HepG2 (cell line): ENCODE measurements at regions not wholly inside any gene's neighbourhood (a gene's known extent, or its start where the extent isn't known, plus 50 kb on each side); places are given as distances from the start of the nearest gene placed in this dataset.

Source experiments
- FOXP4 ChIP-seq: sonication (generic); formaldehyde crosslinking; IDR thresholded peaks from 2 replicates; pipeline ENCODE4 v1.4.0; 2020; ENCODE audit warnings: missing genetic modification reagents
- NCOR1 ChIP-seq: fragments of 200-600 bp; sonication (generic); IDR thresholded peaks from 2 replicates; pipeline ENCODE4 v1.7.0; 2017; ENCODE audit warnings: antibody characterized with exemption, low read length, borderline replicate concordance
- ONECUT2 ChIP-seq: sonication (generic); formaldehyde crosslinking; IDR thresholded peaks from 2 replicates; pipeline ENCODE4 v1.4.0; 2020; ENCODE audit warnings: missing genetic modification reagents
- PATZ1 ChIP-seq: sonication (generic); formaldehyde crosslinking; IDR thresholded peaks from 2 replicates; pipeline ENCODE4 v1.4.0; 2020; ENCODE audit warnings: missing genetic modification reagents
- PBX2 ChIP-seq: IDR thresholded peaks from 2 replicates; pipeline ENCODE4 v1.6.1; 2016; ENCODE audit warnings: control low read depth
- SOX13 ChIP-seq, 3 experiments: fragments of 450-650 bp in 1 of 3; sonication (generic) in 1 of 3; formaldehyde crosslinking in 1 of 3; IDR thresholded peaks in 2 of 3; conservative IDR thresholded peaks in 1 of 3; 2 replicates each; pipeline versions ENCODE4 v1.5.0 to v1.6.1; 2016 to 2020; ENCODE audit warnings: antibody characterized with exemption in 1 of 3, mild to moderate bottlenecking in 1 of 3, missing compliant biosample characterization in 1 of 3, missing genetic modification reagents in 1 of 3, moderate library complexity in 1 of 3
- ZNF362 ChIP-seq: sonication (generic); formaldehyde crosslinking; IDR thresholded peaks from 2 replicates; pipeline ENCODE4 v1.4.0; 2020; ENCODE audit warnings: missing genetic modification reagents, mild to moderate bottlenecking, borderline replicate concordance
- ZNF609 ChIP-seq: sonication (generic); formaldehyde crosslinking; IDR thresholded peaks from 2 replicates; pipeline ENCODE4 v1.4.0; 2020; ENCODE audit warnings: mild to moderate bottlenecking, missing genetic modification reagents, borderline replicate concordance
- ZNF772 ChIP-seq: sonication (generic); formaldehyde crosslinking; IDR thresholded peaks from 2 replicates; pipeline ENCODE4 v1.5.0; 2020; ENCODE audit warnings: mild to moderate bottlenecking, missing genetic modification reagents

- TF ChIP-seq ZNF772 (CRISPR knock-in tag) (no peak), PATZ1 (0 out of 2 replicates have a peak, but pooled peaks have one; percentile 9), ZNF609 (CRISPR knock-in tag) (peak; percentile 64; the same call in 1 of the 2 replicates), ZNF362 (no peak; the same call in 1 of the 2 replicates), PBX2 (CRISPR knock-in tag) (0 out of 2 replicates have a peak, but pooled peaks have one; percentile 43), FOXP4 (CRISPR knock-in tag) (peak; percentile 30; the same call in 1 of the 2 replicates), NCOR1 (peak; percentile 36; the same call in 1 of the 2 replicates), ONECUT2 (CRISPR knock-in tag) (no peak), SOX13 (IDR thresholded peaks at IDR 0.05) (no peak), SOX13 (CRISPR knock-in tag; conservative IDR thresholded peaks at IDR 0.05 in 1 of 2, IDR thresholded peaks at IDR 0.05 in 1 of 2) (peak in 1 of 2 experiments; percentile 78; a peak in 2 of 4 replicates)
Observed at GRCh38 chr2:101597347-101597944, 100.1 kb upstream of the MAP4K4 start (continued).
